Heart right ventricle (tissue), 16 donors: ENCODE measurements at regions not wholly inside any gene's neighbourhood (a gene's known extent, or its start where the extent isn't known, plus 50 kb on each side); places are given as distances from the start of the nearest gene placed in this dataset.
"Not testable (repeated sequence)": the region's sequence is repeated elsewhere in the genome, so short reads cannot be mapped to it uniquely, and the experiment has no call there.

Experiments used
- ATAC-seq, 8 donors: fragments of 200-7000 bp; cut with Tn5 transposase; one replicate each; pipeline ENCODE4 v1.9.1; 2020; ENCODE audit warnings: mild to moderate bottlenecking in 8 of 8, moderate library complexity in 8 of 8, moderate number of reproducible peaks in 1 of 8
- DNase-seq, 2 donors: peaks; one replicate each; pipeline ENCODE4 v3.0.0-alpha.2; 2020
- H3K27ac ChIP-seq, 10 donors: fragments of 200-600 bp; sonication (generic) in 2 of 10; one replicate each; pipeline versions ENCODE4 v1.5.0 to v1.8.0; 2020 to 2022; ENCODE audit warnings: mild to moderate bottlenecking in 3 of 10
- H3K27me3 ChIP-seq, 7 donors: fragments of 200-600 bp; one replicate each; pipeline ENCODE4 v1.8.0; 2021 to 2022; ENCODE audit warnings: mild to moderate bottlenecking in 2 of 7
- H3K36me3 ChIP-seq, 9 donors: fragments of 200-600 bp; sonication (generic) in 1 of 9; one replicate each; pipeline versions ENCODE4 v1.5.0 to v1.8.0; 2020 to 2022; ENCODE audit warnings: mild to moderate bottlenecking in 2 of 9
- H3K4me1 ChIP-seq, 9 donors: fragments of 200-600 bp; sonication (generic) in 1 of 9; one replicate each; pipeline versions ENCODE4 v1.5.0 to v1.8.0; 2020 to 2022; ENCODE audit warnings: mild to moderate bottlenecking in 4 of 9
- H3K4me3 ChIP-seq, 10 donors: fragments of 200-600 bp; sonication (generic) in 2 of 10; one replicate each; pipeline versions ENCODE4 v1.5.0 to v1.8.0; 2020 to 2022; ENCODE audit warnings: mild to moderate bottlenecking in 7 of 10, moderate library complexity in 2 of 10
- H3K9me3 ChIP-seq, 11 donors: fragments of 200-600 bp in 10 of 11; sonication (generic) in 2 of 11; one replicate each; pipeline versions ENCODE4 v1.5.0 to v1.8.0; 2013 to 2022; ENCODE audit warnings: mild to moderate bottlenecking in 2 of 11, control low read depth in 1 of 11, moderate library complexity in 1 of 11
- WGBS, 2 donors: extraction: QIAGEN DNeasy Blood & Tissue Kit; methylation state at CpG; one replicate each; pipeline ENCODE4 v1.1.7; 2013; ENCODE audit warnings: inconsistent platforms in 1 of 2; 5-methylcytosine and 5-hydroxymethylcytosine counted together
- intact Hi-C, 10 donors: fragments of 100-400 bp; cut with DNase I; formaldehyde crosslinking; loops; one replicate each; pipeline versions ENCODE4 v1.11.1 to v1.14.2; 2022
- TF ChIP-seq, protein P1 (sequence below), 9 donors: fragments of 200-600 bp; sonication (generic) in 2 of 9; IDR thresholded peaks; one replicate each; pipeline versions ENCODE4 v1.5.0 to v1.8.0; 2021 to 2022; ENCODE audit warnings: antibody characterized with exemption in 9 of 9, mild to moderate bottlenecking in 5 of 9, moderate library complexity in 1 of 9
- donor health status: Arrhythmogenic right ventricular cardiomyopathy.
- donor health status: ischemic (EF 13 %, LVEDD 7.1; RV severe dilation, severe dysfunction).
- donor health status: healthy with polysubstance abuse.
- donor health status: DM: no; HTN: yes; CAD: no.
- donor health status: DM: no; HTN: no; CAD: no.
- donor health status: ischemic (EF 25% LVEDD 6.9; RV normal size, moderate dysfunction).
- donor health status: ischemic (EF 25% LVEDD 5.7; RV mildly dilated, moderate dysfunction).
- donor health status: healthy.
- donor health status: DM: yes; HTN: yes; CAD: no.
- donor health status: Ischemic cardiomyopathy.
- donor health status: ischemic (EF 35%, LVEDD 5.7; RV mildly dilated, moderate dysfunction).
- donor health status: nonischemic (EF 11% LVEDD 7.7; RV severe dilation, severe dysfunction).
- donor health status: DM: yes; HTN: yes; CAD: no.
- donor health status: PGD.
- donor health status: ischemic (EF 29% LVEDD 5.4; RV normal size, mild dysfunction).
- donor health status: nonischemic (EF 23%, LVEDD 6.1; RV moderate dilation, normal function).

DNA sequence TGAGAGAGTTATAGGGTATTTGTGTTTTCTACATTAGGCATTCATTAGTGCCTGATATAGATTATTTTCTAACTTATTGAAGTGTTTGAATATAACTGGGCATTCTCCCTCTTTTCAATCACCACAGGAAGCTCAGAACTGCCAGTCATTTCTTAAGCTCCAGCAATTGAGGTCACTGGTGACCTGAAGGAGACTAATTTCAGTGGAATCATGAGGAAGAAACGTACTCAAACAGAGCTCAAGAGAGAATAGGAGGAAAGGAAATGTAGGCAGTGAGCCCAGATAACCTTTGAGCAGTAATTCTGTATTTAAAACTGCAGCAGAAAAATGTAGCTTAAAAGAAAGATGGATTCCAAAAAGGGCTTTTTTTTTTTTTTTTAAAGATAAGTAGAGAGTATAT, 1035.5 kb downstream of the SOCS6 start:
- intact Hi-C loops: no loop called here
- H3K4me3 ChIP-seq: no peak overlapping the region
- peaks cover 0 to 7% (median 0%) of the 10 kb centered on the region in 11 donors for H3K9me3 ChIP-seq
- ATAC-seq (no peak), DNase-seq (no peak)
- TF ChIP-seq, protein P1, sequence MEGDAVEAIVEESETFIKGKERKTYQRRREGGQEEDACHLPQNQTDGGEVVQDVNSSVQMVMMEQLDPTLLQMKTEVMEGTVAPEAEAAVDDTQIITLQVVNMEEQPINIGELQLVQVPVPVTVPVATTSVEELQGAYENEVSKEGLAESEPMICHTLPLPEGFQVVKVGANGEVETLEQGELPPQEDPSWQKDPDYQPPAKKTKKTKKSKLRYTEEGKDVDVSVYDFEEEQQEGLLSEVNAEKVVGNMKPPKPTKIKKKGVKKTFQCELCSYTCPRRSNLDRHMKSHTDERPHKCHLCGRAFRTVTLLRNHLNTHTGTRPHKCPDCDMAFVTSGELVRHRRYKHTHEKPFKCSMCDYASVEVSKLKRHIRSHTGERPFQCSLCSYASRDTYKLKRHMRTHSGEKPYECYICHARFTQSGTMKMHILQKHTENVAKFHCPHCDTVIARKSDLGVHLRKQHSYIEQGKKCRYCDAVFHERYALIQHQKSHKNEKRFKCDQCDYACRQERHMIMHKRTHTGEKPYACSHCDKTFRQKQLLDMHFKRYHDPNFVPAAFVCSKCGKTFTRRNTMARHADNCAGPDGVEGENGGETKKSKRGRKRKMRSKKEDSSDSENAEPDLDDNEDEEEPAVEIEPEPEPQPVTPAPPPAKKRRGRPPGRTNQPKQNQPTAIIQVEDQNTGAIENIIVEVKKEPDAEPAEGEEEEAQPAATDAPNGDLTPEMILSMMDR (IDR thresholded peaks at IDR 0.05): no peak
- H3K27ac ChIP-seq: no peak overlapping the region
- no peaks in the 10 kb centered on the region for H3K36me3 ChIP-seq
- 37 to 62% methylated on average over 1 of the region's 1 CpG for WGBS, 2 donors
- no peaks in the 10 kb centered on the region for H3K4me1 ChIP-seq
- H3K27me3 ChIP-seq: no peaks in the 10 kb centered on the region

DNA sequence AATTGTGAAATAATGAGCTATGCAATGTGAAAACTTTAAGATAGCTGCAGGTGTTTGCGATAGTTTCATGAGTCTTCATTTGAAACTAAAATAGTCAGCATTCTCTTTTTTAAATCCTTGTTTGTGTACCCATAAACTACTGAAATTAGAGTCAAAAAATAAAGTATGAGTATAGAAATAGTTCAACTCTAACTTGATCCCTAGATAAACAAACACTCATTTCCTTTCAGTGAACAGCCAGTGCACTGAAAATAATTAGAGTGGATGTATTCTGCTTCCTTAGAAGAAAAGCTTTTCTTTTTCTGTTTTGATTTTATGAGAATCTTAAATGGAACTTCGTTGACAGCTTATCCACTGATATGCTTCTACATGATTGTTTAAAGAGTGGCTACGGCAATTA, 1033.4 kb downstream of the SOCS6 start:
- no peak for DNase-seq
- H3K36me3 ChIP-seq: no peaks in the 10 kb centered on the region
- intact Hi-C loops: no loop called here
- peaks cover 0 to 7% (median 0%) of the 10 kb centered on the region in 11 donors for H3K9me3 ChIP-seq
- no peak overlapping the region for H3K4me3 ChIP-seq
- no peak overlapping the region for H3K27ac ChIP-seq
- H3K4me1 ChIP-seq: no peaks in the 10 kb centered on the region
- no peak for ATAC-seq
- TF ChIP-seq, protein P1 (IDR thresholded peaks at IDR 0.05): no peak
- H3K27me3 ChIP-seq: no peaks in the 10 kb centered on the region
- 42 to 47% methylated on average over 3 of the region's 3 CpGs for WGBS, 2 donors

DNA sequence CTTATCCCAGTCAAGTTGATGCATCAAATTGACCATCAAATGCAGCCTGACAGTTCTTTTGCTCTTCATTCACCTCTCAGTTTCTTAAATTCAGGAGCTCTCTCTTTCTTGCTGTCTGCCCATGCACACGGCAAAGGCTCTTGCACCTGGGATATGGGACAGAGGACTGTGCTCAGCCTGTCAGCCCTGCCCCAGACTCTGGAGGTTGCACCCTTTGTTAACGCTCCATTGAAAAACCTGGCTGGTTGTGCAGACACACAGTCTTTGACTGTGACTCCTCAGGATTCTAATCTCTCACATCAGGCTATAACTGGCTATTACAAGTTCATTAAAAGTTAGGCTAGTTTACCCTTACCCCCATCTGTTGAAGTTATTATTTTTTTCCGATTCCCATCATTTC, 1032.5 kb downstream of the SOCS6 start:
- TF ChIP-seq, protein P1 (IDR thresholded peaks at IDR 0.05): no peak
- Histone ChIP-seq H3K9me3 (peaks cover 0 to 7% (median 0%) of the 10 kb centered on the region in 11 donors), H3K27me3 (no peaks in the 10 kb centered on the region), H3K36me3 (no peaks in the 10 kb centered on the region), H3K27ac (no peak overlapping the region), H3K4me3 (no peak overlapping the region), H3K4me1 (no peaks in the 10 kb centered on the region)
- no peak for DNase-seq
- WGBS, 2 donors: 84 to 96% methylated on average over 3 of the region's 3 CpGs
- no peak for ATAC-seq
- intact Hi-C loops: no loop called here

DNA sequence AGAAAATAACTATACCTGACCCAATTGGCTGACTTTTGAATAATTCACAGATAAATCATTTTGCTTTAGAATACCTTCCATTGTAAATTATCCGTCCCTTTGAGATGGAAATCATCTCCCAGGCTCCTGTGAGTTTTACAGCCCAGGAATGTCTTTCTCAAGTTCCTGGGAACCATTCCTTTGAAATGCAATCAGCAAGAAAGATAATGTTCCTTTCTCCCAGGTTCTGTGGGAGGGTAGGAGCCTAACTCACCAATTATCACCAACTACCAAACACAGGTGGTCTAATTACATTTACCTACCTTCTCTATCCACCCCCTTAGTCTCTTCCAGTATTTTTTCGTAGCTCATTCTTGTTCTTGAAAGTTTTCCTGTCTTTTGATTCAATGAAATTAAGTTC, 1016.0 kb downstream of the SOCS6 start:
- peaks cover 0 to 2% (median 0%) of the 10 kb centered on the region in 11 donors for H3K9me3 ChIP-seq
- no peak overlapping the region for H3K4me3 ChIP-seq
- WGBS, 2 donors: 41 to 45% methylated on average over 2 of the region's 2 CpGs
- TF ChIP-seq, protein P1 (IDR thresholded peaks at IDR 0.05): no peak
- no peaks in the 10 kb centered on the region for H3K4me1 ChIP-seq
- H3K36me3 ChIP-seq: no peaks in the 10 kb centered on the region
- no peaks in the 10 kb centered on the region for H3K27me3 ChIP-seq
- intact Hi-C loops: no loop called here
- DNase-seq: no peak
- ATAC-seq: no peak
- no peak overlapping the region for H3K27ac ChIP-seq

DNA sequence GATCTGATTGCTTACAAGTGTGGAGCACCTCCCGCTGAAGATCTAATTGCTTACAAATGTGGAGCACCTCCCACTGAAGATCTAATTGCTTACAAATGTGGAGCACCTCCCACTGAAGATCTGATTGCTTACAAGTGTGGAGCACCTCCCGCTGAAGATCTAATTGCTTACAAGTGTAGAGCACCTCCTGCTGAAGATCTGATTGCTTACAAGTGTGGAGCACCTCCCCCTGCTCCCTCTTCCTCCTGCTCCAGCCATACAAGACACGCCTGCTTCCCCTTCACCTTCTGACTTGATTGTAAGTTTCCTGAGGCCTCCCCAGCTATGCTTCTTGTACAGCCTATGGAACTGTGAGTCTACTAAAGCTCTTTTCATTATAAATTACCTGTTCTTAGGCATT, 1014.9 kb downstream of the SOCS6 start:
- H3K27ac ChIP-seq, H3K4me1 ChIP-seq, intact Hi-C loops, H3K36me3 ChIP-seq, ATAC-seq, H3K27me3 ChIP-seq, H3K9me3 ChIP-seq, DNase-seq, H3K4me3 ChIP-seq: not testable (repeated sequence)
- WGBS, 2 donors: 31 to 42% methylated on average over 3 of the region's 3 CpGs
